ENCODE measurements at regions not wholly inside any gene's neighbourhood (a gene's known extent, or its start where the extent isn't known, plus 50 kb on each side); places are given as distances from the start of the nearest gene placed in this dataset.
"Not testable (repeated sequence)": the region's sequence is repeated elsewhere in the genome, so short reads cannot be mapped to it uniquely, and the experiment has no call there.

DNA sequence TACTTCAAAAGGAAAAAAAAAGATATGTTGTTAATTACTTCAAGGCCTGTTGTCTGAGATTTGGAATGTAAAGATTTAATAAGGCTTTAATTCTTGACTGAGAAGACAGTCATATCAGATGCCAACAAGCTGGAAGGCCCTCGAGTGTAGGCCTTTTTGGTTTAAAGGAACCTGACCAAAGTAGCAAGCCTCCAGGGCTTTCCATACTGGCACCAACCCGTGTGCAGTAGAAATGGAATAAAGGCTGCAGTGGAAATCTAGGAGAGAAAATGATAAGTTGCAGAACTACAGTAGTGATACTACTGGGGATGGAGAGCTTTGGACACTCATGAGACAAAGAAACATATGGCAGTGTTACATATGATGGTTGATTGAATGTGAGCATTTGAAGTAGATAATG, 358.0 kb downstream of the TAF11L14 start:
- no peak overlapping the region for H3K4me3 ChIP-seq (ENCODE audit: low read depth, low read length)
- TF ChIP-seq, protein P1, sequence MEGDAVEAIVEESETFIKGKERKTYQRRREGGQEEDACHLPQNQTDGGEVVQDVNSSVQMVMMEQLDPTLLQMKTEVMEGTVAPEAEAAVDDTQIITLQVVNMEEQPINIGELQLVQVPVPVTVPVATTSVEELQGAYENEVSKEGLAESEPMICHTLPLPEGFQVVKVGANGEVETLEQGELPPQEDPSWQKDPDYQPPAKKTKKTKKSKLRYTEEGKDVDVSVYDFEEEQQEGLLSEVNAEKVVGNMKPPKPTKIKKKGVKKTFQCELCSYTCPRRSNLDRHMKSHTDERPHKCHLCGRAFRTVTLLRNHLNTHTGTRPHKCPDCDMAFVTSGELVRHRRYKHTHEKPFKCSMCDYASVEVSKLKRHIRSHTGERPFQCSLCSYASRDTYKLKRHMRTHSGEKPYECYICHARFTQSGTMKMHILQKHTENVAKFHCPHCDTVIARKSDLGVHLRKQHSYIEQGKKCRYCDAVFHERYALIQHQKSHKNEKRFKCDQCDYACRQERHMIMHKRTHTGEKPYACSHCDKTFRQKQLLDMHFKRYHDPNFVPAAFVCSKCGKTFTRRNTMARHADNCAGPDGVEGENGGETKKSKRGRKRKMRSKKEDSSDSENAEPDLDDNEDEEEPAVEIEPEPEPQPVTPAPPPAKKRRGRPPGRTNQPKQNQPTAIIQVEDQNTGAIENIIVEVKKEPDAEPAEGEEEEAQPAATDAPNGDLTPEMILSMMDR (conservative IDR thresholded peaks at IDR 0.05; ENCODE audit: low read depth, low read length): no peak
- no peak for DNase-seq (ENCODE audit: low read depth)

DNA sequence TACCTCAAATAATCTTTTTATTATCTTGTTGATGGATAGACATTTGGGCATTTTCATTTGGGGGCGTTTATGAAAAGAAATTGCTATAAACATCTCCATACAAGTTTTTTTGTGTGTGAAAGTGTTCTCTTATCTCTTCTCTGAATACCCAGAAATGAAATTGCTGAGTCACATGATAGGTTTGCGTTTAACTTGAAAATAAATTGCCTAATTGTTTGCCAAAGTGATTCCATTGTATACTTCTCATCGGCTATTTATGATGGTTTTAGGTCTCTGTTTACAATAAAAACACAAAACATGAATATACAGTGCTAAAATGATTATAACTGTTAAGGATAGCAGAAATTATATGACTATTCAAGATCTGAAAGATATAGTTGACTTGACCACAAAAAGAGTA, 361.7 kb downstream of the TAF11L14 start:
- no peak for DNase-seq (ENCODE audit: low read depth)
- H3K4me3 ChIP-seq (ENCODE audit: low read depth, low read length): no peak overlapping the region
- TF ChIP-seq, protein P1 (conservative IDR thresholded peaks at IDR 0.05; ENCODE audit: low read depth, low read length): no peak

DNA sequence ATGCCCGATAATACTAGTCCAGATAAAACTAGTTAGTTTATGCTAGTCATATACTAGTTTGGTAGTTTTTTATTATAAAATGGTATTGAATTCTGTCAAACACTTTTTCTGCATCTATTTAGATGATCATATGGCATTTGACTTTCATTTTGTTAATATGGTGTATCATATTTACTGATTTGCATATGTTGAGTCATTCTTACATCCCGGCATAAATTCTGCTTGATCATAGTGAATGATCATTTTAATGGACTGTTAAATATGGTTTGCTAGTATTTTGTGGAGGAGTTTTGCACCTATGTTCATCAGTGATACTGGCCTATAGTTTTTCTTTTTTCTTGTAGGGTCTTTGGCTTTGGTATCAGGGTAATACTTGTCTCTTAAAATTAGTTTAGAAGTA, 365.6 kb downstream of the TAF11L14 start:
- H3K4me3 ChIP-seq (ENCODE audit: low read depth, low read length): no peak overlapping the region
- TF ChIP-seq, protein P1 (conservative IDR thresholded peaks at IDR 0.05; ENCODE audit: low read depth, low read length): no peak
- DNase-seq (ENCODE audit: low read depth): no peak

DNA sequence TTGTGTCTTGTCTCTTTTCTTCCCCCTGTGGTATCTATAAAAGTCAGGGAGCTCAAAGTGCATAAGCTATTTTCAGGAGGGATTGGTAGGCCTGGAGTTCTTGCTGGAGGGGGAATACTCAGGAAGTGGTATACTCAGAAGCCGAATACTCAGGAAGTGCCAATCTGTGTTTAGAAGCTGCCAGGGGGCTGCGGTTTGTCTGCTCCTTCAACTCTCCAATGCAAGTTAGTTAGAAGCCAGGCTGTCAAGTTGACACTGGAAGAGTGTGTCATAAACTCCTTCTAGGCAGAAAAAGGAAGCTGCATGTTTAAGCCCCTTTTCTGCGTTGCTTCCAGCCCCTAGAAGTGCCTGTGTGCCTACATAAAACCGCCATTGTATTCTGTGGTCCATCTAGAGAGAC, 366.5 kb downstream of the TAF11L14 start:
- TF ChIP-seq, protein P1 (conservative IDR thresholded peaks at IDR 0.05; ENCODE audit: low read depth, low read length): no peak
- DNase-seq (ENCODE audit: low read depth): no peak
- no peak overlapping the region for H3K4me3 ChIP-seq (ENCODE audit: low read depth, low read length)

GRCh38 chr5:18003312-18003711, 369.1 kb downstream of the TAF11L14 start:
- TF ChIP-seq, protein P1 (conservative IDR thresholded peaks at IDR 0.05; ENCODE audit: low read depth, low read length): no peak
- DNase-seq (ENCODE audit: low read depth): no peak
- no peak overlapping the region for H3K4me3 ChIP-seq (ENCODE audit: low read depth, low read length)

DNA sequence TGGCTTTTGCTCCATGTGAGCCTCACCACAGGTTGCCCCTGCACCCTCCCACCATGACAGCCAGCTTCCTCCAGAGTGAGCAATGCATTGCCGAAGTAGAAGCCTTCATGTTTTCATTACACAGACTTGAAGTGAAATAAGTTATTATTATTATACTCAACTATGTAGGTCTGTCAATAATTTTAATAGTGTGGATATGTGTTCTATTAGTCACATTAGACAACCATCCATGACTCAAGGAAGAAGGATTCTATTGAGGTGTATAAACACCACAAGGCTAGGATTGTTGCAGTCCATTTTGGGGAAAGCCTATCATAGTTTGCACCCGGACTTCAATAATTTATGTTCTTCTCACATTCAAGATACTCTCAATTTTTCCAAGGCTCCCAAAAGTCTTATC, 369.5 kb downstream of the TAF11L14 start:
- no peak overlapping the region for H3K4me3 ChIP-seq (ENCODE audit: low read depth, low read length)
- DNase-seq (ENCODE audit: low read depth): no peak
- TF ChIP-seq, protein P1 (conservative IDR thresholded peaks at IDR 0.05; ENCODE audit: low read depth, low read length): no peak

GRCh38 chr5:18006235-18006634, 372.0 kb downstream of the TAF11L14 start:
- DNase-seq (ENCODE audit: low read depth); H3K4me3 ChIP-seq (ENCODE audit: low read depth, low read length): not testable (repeated sequence)

GRCh38 chr5:18008940-18009339, 374.7 kb downstream of the TAF11L14 start:
- DNase-seq (ENCODE audit: low read depth): no peak
- TF ChIP-seq, protein P1 (conservative IDR thresholded peaks at IDR 0.05; ENCODE audit: low read depth, low read length): no peak
- H3K4me3 ChIP-seq (ENCODE audit: low read depth, low read length): no peak overlapping the region

Measured in epithelial cell of proximal tubule (primary cell).